C4-2B (cell line): ENCODE measurements at regions not wholly inside any gene's neighbourhood (a gene's known extent, or its start where the extent isn't known, plus 50 kb on each side); places are given as distances from the start of the nearest gene placed in this dataset.

ENCODE experiments used
- CTCF ChIP-seq: fragments of 450-650 bp; conservative IDR thresholded peaks from 2 replicates; pipeline ENCODE4 v1.5.1; 2017; ENCODE audit warnings: mild to moderate bottlenecking
- ZFX ChIP-seq: fragments of 450-650 bp; IDR thresholded peaks from 2 replicates; pipeline ENCODE4 v1.6.1; 2017

GRCh38 chr3:102183623-102184022 lies 251.2 kb upstream of the ZPLD1 start:
- TF ChIP-seq CTCF = no peak
- TF ChIP-seq ZFX = no peak
